Sigmoid colon (tissue), 4 donors: ENCODE measurements at regions not wholly inside any gene's neighbourhood (a gene's known extent, or its start where the extent isn't known, plus 50 kb on each side); places are given as distances from the start of the nearest gene placed in this dataset.

ENCODE experiments used
- POLR2A ChIP-seq, 2 donors: fragments of 450-650 bp; IDR thresholded peaks; one replicate each; pipeline ENCODE4 v1.6.1; 2016; ENCODE audit warnings: antibody characterized with exemption in 2 of 2, mild to moderate bottlenecking in 2 of 2, moderate library complexity in 2 of 2
- POLR2AphosphoS5 ChIP-seq, 4 donors: sonication (generic); formaldehyde crosslinking; IDR thresholded peaks; one replicate each; pipeline ENCODE4 v1.6.1; 2017; ENCODE audit warnings: antibody characterized with exemption in 4 of 4

DNA sequence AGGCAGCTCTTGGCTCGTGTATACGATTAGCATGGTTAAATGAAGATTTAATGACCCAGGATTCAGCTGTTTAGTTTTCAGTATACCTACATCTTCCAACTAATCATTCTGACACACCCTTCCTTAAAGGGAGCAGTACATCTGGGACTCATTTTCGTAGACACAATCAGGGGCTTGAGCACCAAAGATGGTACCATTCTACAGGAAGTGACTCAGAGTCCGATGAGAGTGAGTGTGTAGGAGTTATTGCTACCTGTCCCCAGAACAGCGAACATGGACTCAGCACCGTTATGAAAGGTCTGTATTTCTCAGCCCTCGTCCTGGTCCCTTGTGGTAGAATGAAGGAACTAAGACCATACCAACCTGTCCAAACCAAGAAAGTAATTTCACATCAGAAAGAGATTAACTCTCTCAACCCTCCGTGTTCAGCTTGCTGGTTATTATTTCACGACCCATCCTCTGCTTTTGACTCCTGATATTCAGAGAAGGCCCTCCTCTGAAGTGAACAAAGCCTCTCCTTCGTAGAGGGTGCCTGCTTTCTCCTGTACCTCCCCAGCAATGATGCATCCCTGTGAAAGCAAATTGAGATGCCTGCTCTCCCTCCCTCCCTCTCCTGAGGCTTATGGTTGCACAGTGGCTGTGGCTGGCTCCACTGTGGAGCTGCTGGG is 214.8 kb downstream of the MTX2 start:
- TF ChIP-seq POLR2A (IDR thresholded peaks at IDR 0.05) (no peak), POLR2AphosphoS5 (IDR thresholded peaks at IDR 0.05) (no peak)
